Jurkat, Clone E6-1 (cell line): ENCODE measurements at regions not wholly inside any gene's neighbourhood (a gene's known extent, or its start where the extent isn't known, plus 50 kb on each side); places are given as distances from the start of the nearest gene placed in this dataset.

ENCODE experiments used
- DNase-seq: peaks from one replicate; pipeline ENCODE4 v3.0.0-alpha.2; 2011; ENCODE audit warnings: low read depth, low spot score
- H3K4me3 ChIP-seq: 2 replicates; pipeline ENCODE4 v1.5.1; 2011; ENCODE audit warnings: mild to moderate bottlenecking, low read length, control low read depth, moderate library complexity

GRCh38 chr3:153061938-153062528, 100.0 kb upstream of the RAP2B start:
- no peak overlapping the region for H3K4me3 ChIP-seq
- no peak for DNase-seq

- no peak for DNase-seq
- H3K4me3 ChIP-seq, result no peak overlapping the region
Observed at GRCh38 chr3:153063337-153063736, 98.7 kb upstream of the RAP2B start.

- no peak for DNase-seq
- no peak overlapping the region for H3K4me3 ChIP-seq
Observed at GRCh38 chr3:153066983-153067382, 95.0 kb upstream of the RAP2B start.

GRCh38 chr3:153069598-153070510, 92.2 kb upstream of the RAP2B start:
- DNase-seq, result no peak
- no peak overlapping the region for H3K4me3 ChIP-seq

- no peak overlapping the region for H3K4me3 ChIP-seq
- no peak for DNase-seq
Observed at GRCh38 chr3:153070511-153070868, 91.5 kb upstream of the RAP2B start.

- no peak for DNase-seq
- H3K4me3 ChIP-seq, result no peak overlapping the region
Observed at GRCh38 chr3:153072382-153072781, 89.6 kb upstream of the RAP2B start.

- no peak for DNase-seq
Observed at GRCh38 chr3:153072856-153073255, 89.2 kb upstream of the RAP2B start.

GRCh38 chr3:153073636-153074035, 88.4 kb upstream of the RAP2B start:
- no peak for DNase-seq
- no peak overlapping the region for H3K4me3 ChIP-seq

More at GRCh38 chr3:153072856-153073255, 89.2 kb upstream of the RAP2B start:
- no peak overlapping the region for H3K4me3 ChIP-seq

- no peak overlapping the region for H3K4me3 ChIP-seq
- no peak for DNase-seq
Observed at GRCh38 chr3:153078826-153079225, 83.2 kb upstream of the RAP2B start.

- H3K4me3 ChIP-seq, result no peak overlapping the region
- DNase-seq, result no peak
Observed at GRCh38 chr3:153079386-153079785, 82.6 kb upstream of the RAP2B start.

GRCh38 chr3:153080778-153081240, 81.2 kb upstream of the RAP2B start:
- DNase-seq, result no peak
- H3K4me3 ChIP-seq, result no peak overlapping the region

- no peak for DNase-seq
- H3K4me3 ChIP-seq, result no peak overlapping the region
Observed at GRCh38 chr3:153084431-153084830, 77.6 kb upstream of the RAP2B start.

- no peak for DNase-seq
- no peak overlapping the region for H3K4me3 ChIP-seq
Observed at GRCh38 chr3:153087595-153088566, 74.1 kb upstream of the RAP2B start.

GRCh38 chr3:153089620-153090019, 72.4 kb upstream of the RAP2B start:
- DNase-seq, result no peak
- no peak overlapping the region for H3K4me3 ChIP-seq

- no peak for DNase-seq
- no peak overlapping the region for H3K4me3 ChIP-seq
Observed at GRCh38 chr3:153090973-153091372, 71.1 kb upstream of the RAP2B start.

GRCh38 chr3:153093629-153094028, 68.4 kb upstream of the RAP2B start:
- no peak for DNase-seq

GRCh38 chr3:153094386-153094785, 67.6 kb upstream of the RAP2B start:
- DNase-seq, result no peak
- H3K4me3 ChIP-seq, result no peak overlapping the region

More at GRCh38 chr3:153093629-153094028, 68.4 kb upstream of the RAP2B start:
- no peak overlapping the region for H3K4me3 ChIP-seq

- H3K4me3 ChIP-seq, result no peak overlapping the region
- no peak for DNase-seq
Observed at GRCh38 chr3:153095441-153095840, 66.6 kb upstream of the RAP2B start.

GRCh38 chr3:153096731-153097131, 65.3 kb upstream of the RAP2B start:
- no peak overlapping the region for H3K4me3 ChIP-seq
- no peak for DNase-seq
